ENCODE measurements at regions not wholly inside any gene's neighbourhood (a gene's known extent, or its start where the extent isn't known, plus 50 kb on each side); places are given as distances from the start of the nearest gene placed in this dataset.
"Not testable (repeated sequence)": the region's sequence is repeated elsewhere in the genome, so short reads cannot be mapped to it uniquely, and the experiment has no call there.

DNA sequence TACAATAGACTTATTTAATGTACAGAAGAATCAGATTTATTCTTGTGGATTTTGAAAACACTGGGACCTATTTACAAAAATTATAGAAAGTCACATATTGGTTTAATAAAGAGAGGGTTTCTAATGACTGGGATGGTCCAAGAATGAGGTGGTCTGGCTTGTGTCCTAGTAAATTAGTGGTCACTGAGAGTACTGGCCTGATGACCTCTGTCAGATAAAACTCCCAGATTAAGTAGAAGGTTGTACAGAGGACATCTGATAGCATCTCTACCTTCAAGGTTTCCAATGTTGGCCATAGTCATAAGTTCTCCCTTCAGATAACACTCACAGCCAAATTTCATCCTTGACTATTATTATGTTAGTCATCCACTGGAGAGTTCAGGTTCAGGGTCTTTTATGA is 692.9 kb downstream of the MTRR start:
- Histone ChIP-seq H3K27ac (ENCODE audit: low read depth, low read length) (no peak overlapping the region), H3K27me3 (ENCODE audit: insufficient read depth, low read length, poor library complexity, severe bottlenecking) (no peaks in the 10 kb centered on the region), H3K4me3 (ENCODE audit: low read length) (no peak overlapping the region), H3K9me3 (ENCODE audit: low read length) (no peaks in the 10 kb centered on the region), H3K36me3 (ENCODE audit: insufficient read depth, low read length) (no peaks in the 10 kb centered on the region), H3K4me1 (ENCODE audit: insufficient read depth, low read length) (no peaks in the 10 kb centered on the region)
- Mint-ChIP-seq H3K9me3 (peaks cover 0 to 3% (median 0%) of the 10 kb centered on the region in 5 donors), H3K27ac (no peak overlapping the region), H3K4me3 (no peak overlapping the region), H3K36me3 (no peaks in the 10 kb centered on the region), H3K4me1 (no peaks in the 10 kb centered on the region), H3K27me3 (no peaks in the 10 kb centered on the region)
- DNase-seq: no peak
- ChIA-PET CTCF (no interaction called here), POLR2A (no interaction called here)

- H3K4me1 Mint-ChIP-seq; POLR2A ChIA-PET; H3K36me3 Mint-ChIP-seq; DNase-seq; H3K27me3 Mint-ChIP-seq; H3K27ac Mint-ChIP-seq; H3K9me3 Mint-ChIP-seq; H3K9me3 ChIP-seq (ENCODE audit: low read length); H3K4me1 ChIP-seq (ENCODE audit: insufficient read depth, low read length); CTCF ChIA-PET; H3K27me3 ChIP-seq (ENCODE audit: insufficient read depth, low read length, poor library complexity, severe bottlenecking); H3K4me3 ChIP-seq (ENCODE audit: low read length); H3K27ac ChIP-seq (ENCODE audit: low read depth, low read length); H3K36me3 ChIP-seq (ENCODE audit: insufficient read depth, low read length); H3K4me3 Mint-ChIP-seq: not testable (repeated sequence)
Observed at GRCh38 chr5:8563540-8563939, 694.6 kb downstream of the MTRR start.

DNA sequence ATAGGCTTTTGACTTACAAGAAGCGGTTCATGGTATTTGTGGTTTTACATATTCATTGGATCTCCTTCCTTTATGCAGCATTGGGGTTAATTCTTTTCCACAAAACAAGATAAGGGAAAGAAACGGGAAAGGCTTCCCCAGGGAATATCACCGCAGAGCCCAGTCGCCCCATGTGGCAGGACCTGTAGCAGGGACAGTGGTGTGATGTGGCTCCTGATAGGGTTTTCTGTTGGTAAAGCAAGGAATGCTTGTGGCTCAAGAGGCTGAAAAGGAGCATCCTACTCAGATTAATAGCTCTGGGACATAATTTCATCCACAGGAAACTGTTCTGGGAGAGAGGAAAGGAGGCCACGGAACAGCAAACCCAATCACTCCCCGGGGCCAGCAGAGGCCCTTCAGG is 699.9 kb downstream of the MTRR start:
- no peaks in the 10 kb centered on the region for H3K27me3 ChIP-seq (ENCODE audit: insufficient read depth, low read length, poor library complexity, severe bottlenecking)
- no peaks in the 10 kb centered on the region for H3K36me3 ChIP-seq (ENCODE audit: insufficient read depth, low read length)
- Mint-ChIP-seq H3K4me3 (no peak overlapping the region), H3K4me1 (no peaks in the 10 kb centered on the region), H3K9me3 (peaks cover 0 to 10% (median 0%) of the 10 kb centered on the region in 5 donors), H3K27ac (no peak overlapping the region), H3K27me3 (no peaks in the 10 kb centered on the region), H3K36me3 (no peaks in the 10 kb centered on the region)
- no peaks in the 10 kb centered on the region for H3K4me1 ChIP-seq (ENCODE audit: insufficient read depth, low read length)
- ChIA-PET CTCF (no interaction called here), POLR2A (no interaction called here)
- no peak for DNase-seq
- no peak overlapping the region for H3K27ac ChIP-seq (ENCODE audit: low read depth, low read length)
- H3K4me3 ChIP-seq (ENCODE audit: low read length): no peak overlapping the region
- H3K9me3 ChIP-seq (ENCODE audit: low read length): no peaks in the 10 kb centered on the region

DNA sequence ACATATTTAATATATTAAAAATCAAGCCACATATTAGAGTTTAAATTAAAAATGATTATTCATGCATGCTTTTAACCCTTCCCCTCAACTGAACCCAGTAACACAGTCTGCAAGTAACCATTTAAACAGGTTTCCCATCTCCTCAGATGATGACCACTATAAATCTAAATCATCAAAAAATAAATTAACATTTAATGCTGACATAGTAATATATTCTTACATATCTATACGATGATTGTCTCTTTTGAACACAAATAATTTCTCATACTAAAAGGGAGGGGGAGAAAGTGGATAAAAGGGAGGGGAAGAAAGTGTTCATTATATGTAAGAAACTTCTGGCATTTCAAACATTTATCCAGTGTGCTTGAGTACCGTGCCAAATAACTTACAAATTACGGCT is 701.6 kb downstream of the MTRR start:
- H3K27ac ChIP-seq (ENCODE audit: low read depth, low read length): no peak overlapping the region
- no peaks in the 10 kb centered on the region for H3K36me3 Mint-ChIP-seq

GRCh38 chr5:8576178-8576577 is 707.2 kb downstream of the MTRR start:
- H3K4me3 ChIP-seq (ENCODE audit: low read length): no peak overlapping the region
- H3K27me3 Mint-ChIP-seq: no peaks in the 10 kb centered on the region
- no peaks in the 10 kb centered on the region for H3K36me3 ChIP-seq (ENCODE audit: insufficient read depth, low read length)
- H3K4me1 ChIP-seq (ENCODE audit: insufficient read depth, low read length): no peaks in the 10 kb centered on the region
- POLR2A ChIA-PET: no interaction called here
- H3K4me1 Mint-ChIP-seq: no peaks in the 10 kb centered on the region
- H3K27ac ChIP-seq (ENCODE audit: low read depth, low read length): no peak overlapping the region
- DNase-seq: no peak
- H3K27ac Mint-ChIP-seq: no peak overlapping the region
- CTCF ChIA-PET: no interaction called here
- no peaks in the 10 kb centered on the region for H3K9me3 ChIP-seq (ENCODE audit: low read length)
- H3K36me3 Mint-ChIP-seq: no peaks in the 10 kb centered on the region
- H3K27me3 ChIP-seq (ENCODE audit: insufficient read depth, low read length, poor library complexity, severe bottlenecking): no peaks in the 10 kb centered on the region
- no peak overlapping the region for H3K4me3 Mint-ChIP-seq
- H3K9me3 Mint-ChIP-seq: peaks cover 0 to 25% (median 9%) of the 10 kb centered on the region in 5 donors

More for the DNA sequence above, 701.6 kb downstream of the MTRR start:
- no peaks in the 10 kb centered on the region for H3K27me3 Mint-ChIP-seq
- Histone ChIP-seq H3K27me3 (ENCODE audit: insufficient read depth, low read length, poor library complexity, severe bottlenecking) (no peaks in the 10 kb centered on the region), H3K9me3 (ENCODE audit: low read length) (no peaks in the 10 kb centered on the region), H3K4me1 (ENCODE audit: insufficient read depth, low read length) (no peaks in the 10 kb centered on the region), H3K36me3 (ENCODE audit: insufficient read depth, low read length) (no peaks in the 10 kb centered on the region), H3K4me3 (ENCODE audit: low read length) (no peak overlapping the region)
- no peaks in the 10 kb centered on the region for H3K4me1 Mint-ChIP-seq
- H3K27ac Mint-ChIP-seq: no peak overlapping the region
- ChIA-PET POLR2A (no interaction called here), CTCF (no interaction called here)
- no peak for DNase-seq
- H3K9me3 Mint-ChIP-seq: peaks cover 0 to 14% (median 2%) of the 10 kb centered on the region in 5 donors
- H3K4me3 Mint-ChIP-seq: no peak overlapping the region

- Mint-ChIP-seq H3K36me3 (no peaks in the 10 kb centered on the region), H3K27ac (no peak overlapping the region), H3K9me3 (peaks cover 0 to 22% (median 9%) of the 10 kb centered on the region in 5 donors), H3K4me1 (no peaks in the 10 kb centered on the region), H3K27me3 (no peaks in the 10 kb centered on the region), H3K4me3 (no peak overlapping the region)
- Histone ChIP-seq H3K27me3 (ENCODE audit: insufficient read depth, low read length, poor library complexity, severe bottlenecking) (no peaks in the 10 kb centered on the region), H3K27ac (ENCODE audit: low read depth, low read length) (no peak overlapping the region), H3K9me3 (ENCODE audit: low read length) (no peaks in the 10 kb centered on the region), H3K4me1 (ENCODE audit: insufficient read depth, low read length) (no peaks in the 10 kb centered on the region), H3K36me3 (ENCODE audit: insufficient read depth, low read length) (no peaks in the 10 kb centered on the region), H3K4me3 (ENCODE audit: low read length) (no peak overlapping the region)
- no peak for DNase-seq
- POLR2A ChIA-PET: no interaction called here
- CTCF ChIA-PET: no interaction called here
Observed at GRCh38 chr5:8577792-8578191, 708.8 kb downstream of the MTRR start.

GRCh38 chr5:8580298-8580697 is 711.4 kb downstream of the MTRR start:
- Mint-ChIP-seq H3K9me3 (peaks cover under 1 to 16% (median 11%) of the 10 kb centered on the region in 5 donors), H3K4me3 (no peak overlapping the region), H3K36me3 (no peaks in the 10 kb centered on the region), H3K27ac (no peak overlapping the region), H3K27me3 (no peaks in the 10 kb centered on the region), H3K4me1 (no peaks in the 10 kb centered on the region)
- no peaks in the 10 kb centered on the region for H3K36me3 ChIP-seq (ENCODE audit: insufficient read depth, low read length)
- H3K4me1 ChIP-seq (ENCODE audit: insufficient read depth, low read length): no peaks in the 10 kb centered on the region
- ChIA-PET POLR2A (no interaction called here), CTCF (no interaction called here)
- no peak overlapping the region for H3K4me3 ChIP-seq (ENCODE audit: low read length)
- DNase-seq: no peak
- H3K9me3 ChIP-seq (ENCODE audit: low read length): no peaks in the 10 kb centered on the region
- H3K27me3 ChIP-seq (ENCODE audit: insufficient read depth, low read length, poor library complexity, severe bottlenecking): no peaks in the 10 kb centered on the region
- H3K27ac ChIP-seq (ENCODE audit: low read depth, low read length): no peak overlapping the region

DNA sequence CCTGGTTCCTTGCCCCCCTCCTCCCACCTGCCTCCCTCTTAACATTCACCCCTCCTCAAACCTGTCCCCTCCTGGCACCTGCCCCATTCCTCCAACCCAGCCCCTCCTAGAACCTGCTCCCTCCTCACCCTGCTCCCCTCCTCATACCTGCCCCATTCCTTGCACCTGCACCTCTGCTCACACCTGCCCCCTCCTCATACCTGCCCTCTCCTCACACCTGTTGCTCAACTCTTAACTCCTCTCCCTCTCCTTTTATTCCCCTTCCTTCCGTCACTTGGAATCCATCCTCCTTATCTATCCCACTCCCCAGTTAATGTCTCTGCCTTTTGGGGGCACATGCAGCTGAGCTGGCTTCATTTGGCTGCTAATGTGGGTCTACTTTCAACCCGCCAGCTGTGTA is 712.1 kb downstream of the MTRR start:
- no peak overlapping the region for H3K4me3 Mint-ChIP-seq
- no peaks in the 10 kb centered on the region for H3K4me1 Mint-ChIP-seq
- no peak for DNase-seq
- no peaks in the 10 kb centered on the region for H3K27me3 Mint-ChIP-seq
- ChIA-PET POLR2A (no interaction called here), CTCF (no interaction called here)
- H3K36me3 ChIP-seq (ENCODE audit: insufficient read depth, low read length): no peaks in the 10 kb centered on the region
- no peak overlapping the region for H3K27ac Mint-ChIP-seq
- H3K9me3 ChIP-seq (ENCODE audit: low read length): no peaks in the 10 kb centered on the region
- H3K36me3 Mint-ChIP-seq: no peaks in the 10 kb centered on the region
- H3K27me3 ChIP-seq (ENCODE audit: insufficient read depth, low read length, poor library complexity, severe bottlenecking): no peaks in the 10 kb centered on the region
- H3K9me3 Mint-ChIP-seq: peaks cover 3 to 11% (median 6%) of the 10 kb centered on the region in 5 donors
- no peaks in the 10 kb centered on the region for H3K4me1 ChIP-seq (ENCODE audit: insufficient read depth, low read length)
- no peak overlapping the region for H3K27ac ChIP-seq (ENCODE audit: low read depth, low read length)
- no peak overlapping the region for H3K4me3 ChIP-seq (ENCODE audit: low read length)

Measured in CD8-positive, alpha-beta memory T cell (primary cell).